Gastrocnemius medialis (tissue), 4 donors: ENCODE measurements at regions not wholly inside any gene's neighbourhood (a gene's known extent, or its start where the extent isn't known, plus 50 kb on each side); places are given as distances from the start of the nearest gene placed in this dataset.

Experiments
- CTCF ChIP-seq, 5 experiments: fragments of 450-650 bp in 3 of 5; fragments of 200-600 bp in 2 of 5; sonication (generic) in 2 of 5; IDR thresholded peaks in 4 of 5; conservative IDR thresholded peaks in 1 of 5; 1 replicate in 4 of 5; 2 replicates in 1 of 5; pipeline ENCODE4 v1.5.1; 2016 to 2019; ENCODE audit warnings: antibody characterized with exemption in 5 of 5, mild to moderate bottlenecking in 3 of 5, moderate library complexity in 3 of 5
- POLR2A ChIP-seq, 2 donors: fragments of 450-650 bp; IDR thresholded peaks; one replicate each; pipeline ENCODE4 v1.6.1; 2017; ENCODE audit warnings: antibody characterized with exemption in 2 of 2, mild to moderate bottlenecking in 2 of 2, moderate library complexity in 2 of 2

- no peak for TF ChIP-seq CTCF (IDR thresholded peaks at IDR 0.05 in 4 of 5, conservative IDR thresholded peaks at IDR 0.05 in 1 of 5)
- TF ChIP-seq POLR2A (IDR thresholded peaks at IDR 0.05): no peak
Observed at GRCh38 chr20:62591122-62591468, 51.2 kb upstream of the SLCO4A1 start.
